ENCODE measurements at regions not wholly inside any gene's neighbourhood (a gene's known extent, or its start where the extent isn't known, plus 50 kb on each side); places are given as distances from the start of the nearest gene placed in this dataset.
"Not testable (repeated sequence)": the region's sequence is repeated elsewhere in the genome, so short reads cannot be mapped to it uniquely, and the experiment has no call there.

- H2AFZ ChIP-seq, result no peak overlapping the region
- no peaks in the 10 kb centered on the region for H3K27me3 ChIP-seq (ENCODE audit: control insufficient read depth, insufficient read depth, low read length)
- H3K4me2 ChIP-seq (ENCODE audit: low read length), result no peak overlapping the region
- no peak overlapping the region for H3K27ac ChIP-seq
- no peak overlapping the region for H3K9ac ChIP-seq
- H3K9me3 ChIP-seq (ENCODE audit: control insufficient read depth, low read length), result peaks cover 3% of the 10 kb centered on the region
- no peaks in the 10 kb centered on the region for H3K36me3 ChIP-seq (ENCODE audit: control insufficient read depth, insufficient read depth, low read length)
- H3K4me3 ChIP-seq (ENCODE audit: low read depth, low read length), result no peak overlapping the region
- no peaks in the 10 kb centered on the region for H3K4me1 ChIP-seq
- no peak for TF ChIP-seq CTCF (IDR thresholded peaks at IDR 0.05)
- H3K79me2 ChIP-seq, result no peaks in the 10 kb centered on the region
These were observed 135.2 kb upstream of the KRR1 start for GRCh38 chr12:75646329-75647210.

- H3K4me1 ChIP-seq, result no peaks in the 10 kb centered on the region
- no peaks in the 10 kb centered on the region for H3K79me2 ChIP-seq
- H3K36me3 ChIP-seq (ENCODE audit: control insufficient read depth, insufficient read depth, low read length), result no peaks in the 10 kb centered on the region
- H3K27ac ChIP-seq, result no peak overlapping the region
- no peak for TF ChIP-seq CTCF (IDR thresholded peaks at IDR 0.05)
- no peak overlapping the region for H2AFZ ChIP-seq
- H3K27me3 ChIP-seq (ENCODE audit: control insufficient read depth, insufficient read depth, low read length), result no peaks in the 10 kb centered on the region
- no peaks in the 10 kb centered on the region for H3K9me3 ChIP-seq (ENCODE audit: control insufficient read depth, low read length)
- no peak overlapping the region for H3K4me2 ChIP-seq (ENCODE audit: low read length)
- H3K9ac ChIP-seq, result no peak overlapping the region
- no peak overlapping the region for H3K4me3 ChIP-seq (ENCODE audit: low read depth, low read length)
These were observed 133.2 kb upstream of the KRR1 start for GRCh38 chr12:75644472-75645072.

- H2AFZ ChIP-seq; H3K4me3 ChIP-seq (ENCODE audit: low read depth, low read length); H3K4me2 ChIP-seq (ENCODE audit: low read length); H3K27me3 ChIP-seq (ENCODE audit: control insufficient read depth, insufficient read depth, low read length); H3K9me3 ChIP-seq (ENCODE audit: control insufficient read depth, low read length); H3K36me3 ChIP-seq (ENCODE audit: control insufficient read depth, insufficient read depth, low read length); H3K9ac ChIP-seq; H3K79me2 ChIP-seq; H3K4me1 ChIP-seq; H3K27ac ChIP-seq: not testable (repeated sequence)
These were observed 131.7 kb upstream of the KRR1 start for GRCh38 chr12:75643119-75643518.

GRCh38 chr12:75642226-75642625 lies 130.8 kb upstream of the KRR1 start:
- H3K9me3 ChIP-seq (ENCODE audit: control insufficient read depth, low read length), result no peaks in the 10 kb centered on the region
- no peaks in the 10 kb centered on the region for H3K4me1 ChIP-seq
- H3K9ac ChIP-seq, result no peak overlapping the region
- no peak overlapping the region for H3K4me3 ChIP-seq (ENCODE audit: low read depth, low read length)
- H3K79me2 ChIP-seq, result no peaks in the 10 kb centered on the region
- no peaks in the 10 kb centered on the region for H3K36me3 ChIP-seq (ENCODE audit: control insufficient read depth, insufficient read depth, low read length)
- H2AFZ ChIP-seq, result no peak overlapping the region
- no peak for TF ChIP-seq CTCF (IDR thresholded peaks at IDR 0.05)
- no peak overlapping the region for H3K4me2 ChIP-seq (ENCODE audit: low read length)
- no peaks in the 10 kb centered on the region for H3K27me3 ChIP-seq (ENCODE audit: control insufficient read depth, insufficient read depth, low read length)
- H3K27ac ChIP-seq, result no peak overlapping the region

GRCh38 chr12:75641031-75641780 lies 129.8 kb upstream of the KRR1 start:
- Histone ChIP-seq H3K4me3 (ENCODE audit: low read depth, low read length) (no peak overlapping the region), H3K36me3 (ENCODE audit: control insufficient read depth, insufficient read depth, low read length) (no peaks in the 10 kb centered on the region), H3K27me3 (ENCODE audit: control insufficient read depth, insufficient read depth, low read length) (no peaks in the 10 kb centered on the region), H3K4me2 (ENCODE audit: low read length) (no peak overlapping the region), H3K4me1 (no peaks in the 10 kb centered on the region), H3K9ac (no peak overlapping the region), H3K79me2 (no peaks in the 10 kb centered on the region), H3K9me3 (ENCODE audit: control insufficient read depth, low read length) (no peaks in the 10 kb centered on the region), H3K27ac (no peak overlapping the region), H2AFZ (no peak overlapping the region)
- TF ChIP-seq CTCF (IDR thresholded peaks at IDR 0.05), result no peak
